Naive thymus-derived CD4-positive, alpha-beta T cell (primary cell): ENCODE measurements at regions not wholly inside any gene's neighbourhood (a gene's known extent, or its start where the extent isn't known, plus 50 kb on each side); places are given as distances from the start of the nearest gene placed in this dataset.
A peak's percentile ranks its signal among the peaks of the same experiment; 100 is the strongest.
"Not testable (repeated sequence)": the region's sequence is repeated elsewhere in the genome, so short reads cannot be mapped to it uniquely, and the experiment has no call there.

Experiments
- ATAC-seq: fragments of 150-1000 bp; cut with Tn5 transposase; 2 replicates; pipeline ENCODE4 v1.10.0; 2021; ENCODE audit warnings: mild to moderate bottlenecking, moderate library complexity
- CTCF ChIA-PET: fragments of 350-600 bp; sonication (Branson Sonifier 250); formaldehyde crosslinking; loops from one replicate; lab custom pipeline; 2021; ENCODE audit warnings: antibody characterized with exemption; lab: Charles Lee
- POLR2A ChIA-PET: fragments of 350-600 bp; sonication (Branson Sonifier 250); formaldehyde crosslinking; loops from one replicate; lab custom pipeline; 2021; ENCODE audit warnings: antibody characterized with exemption, inconsistent platforms; lab: Charles Lee
- DNase-seq, 9 donors: peaks; one replicate each; pipeline versions ENCODE4 v3.0.0 to v3.0.0-alpha.2; 2020 to 2022; ENCODE audit warnings: mixed read lengths in 1 of 9
- H3K27ac ChIP-seq: one replicate; pipeline ENCODE4 v1.7.0; 2013; ENCODE audit warnings: mild to moderate bottlenecking, low read depth, low read length, moderate library complexity
- H3K27me3 ChIP-seq, 2 donors: one replicate each; pipeline ENCODE4 v1.7.0; 2013; ENCODE audit warnings: low read length in 2 of 2, mild to moderate bottlenecking in 2 of 2, moderate library complexity in 2 of 2; ENCODE audit not compliant: control insufficient read depth in 2 of 2, insufficient read depth in 2 of 2
- H3K36me3 ChIP-seq, 3 experiments: 1 replicate in 2 of 3; 2 replicates in 1 of 3; pipeline ENCODE4 v1.7.0; 2013; ENCODE audit warnings: low read length in 3 of 3, mild to moderate bottlenecking in 3 of 3, moderate library complexity in 1 of 3; ENCODE audit not compliant: insufficient read depth in 3 of 3, control insufficient read depth in 2 of 3
- H3K4me1 ChIP-seq, 2 donors: one replicate each; pipeline ENCODE4 v1.7.0; 2013; ENCODE audit warnings: low read length in 2 of 2, mild to moderate bottlenecking in 2 of 2, moderate library complexity in 1 of 2; ENCODE audit not compliant: control insufficient read depth in 2 of 2, insufficient read depth in 2 of 2
- H3K4me3 ChIP-seq: 2 replicates; pipeline ENCODE4 v1.7.0; 2013; ENCODE audit warnings: mild to moderate bottlenecking, low read length
- H3K9me3 ChIP-seq, 3 experiments: 1 replicate in 2 of 3; 2 replicates in 1 of 3; pipeline ENCODE4 v1.7.0; 2013; ENCODE audit warnings: low read length in 3 of 3; ENCODE audit not compliant: control insufficient read depth in 2 of 3
- H3K27ac Mint-ChIP-seq, 9 donors: one replicate each; pipeline ENCODE4 v1.8.0; 2020 to 2022; ENCODE audit warnings: mixed read lengths in 9 of 9, mild to moderate bottlenecking in 8 of 9, moderate library complexity in 5 of 9, inconsistent platforms in 2 of 9
- H3K27me3 Mint-ChIP-seq, 5 donors: one replicate each; pipeline ENCODE4 v1.8.0; 2021 to 2022; ENCODE audit warnings: mixed read lengths in 5 of 5, mild to moderate bottlenecking in 1 of 5
- H3K36me3 Mint-ChIP-seq, 5 donors: one replicate each; pipeline ENCODE4 v1.8.0; 2020 to 2022; ENCODE audit warnings: mixed read lengths in 5 of 5, mild to moderate bottlenecking in 3 of 5, inconsistent platforms in 1 of 5
- H3K4me1 Mint-ChIP-seq, 7 donors: one replicate each; pipeline ENCODE4 v1.8.0; 2020 to 2022; ENCODE audit warnings: mixed read lengths in 7 of 7, mild to moderate bottlenecking in 3 of 7, inconsistent platforms in 1 of 7
- H3K4me3 Mint-ChIP-seq, 10 donors: one replicate each; pipeline ENCODE4 v1.8.0; 2020 to 2022; ENCODE audit warnings: mild to moderate bottlenecking in 10 of 10, mixed read lengths in 10 of 10, moderate library complexity in 6 of 10, inconsistent platforms in 2 of 10
- H3K9me3 Mint-ChIP-seq, 11 donors: one replicate each; pipeline ENCODE4 v1.8.0; 2020 to 2022; ENCODE audit warnings: mixed read lengths in 11 of 11, mild to moderate bottlenecking in 4 of 11, inconsistent platforms in 1 of 11, moderate library complexity in 1 of 11
- intact Hi-C, 2 donors: fragments of 100-400 bp; cut with micrococcal nuclease; formaldehyde crosslinking; loops; one replicate each; pipeline ENCODE4 v1.15.1; 2023

DNA sequence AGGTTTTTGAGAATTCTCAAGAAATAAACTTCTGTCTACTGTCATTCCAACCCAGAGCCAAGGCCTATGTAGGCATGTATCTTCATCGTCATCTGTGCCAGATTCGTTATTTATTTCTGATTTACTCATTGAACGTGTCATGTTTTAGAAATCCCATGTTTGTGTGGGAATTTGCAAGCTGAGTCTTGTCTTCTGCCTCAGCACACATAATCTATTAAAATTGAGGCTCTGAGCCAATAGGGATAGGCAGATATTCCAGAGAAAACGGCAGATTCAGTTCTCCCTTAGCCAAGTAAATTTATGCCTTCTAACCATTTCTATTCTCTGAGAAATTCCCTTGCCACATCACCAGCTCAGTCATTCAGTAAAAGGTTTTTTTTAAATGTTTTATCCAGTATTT lies 444.6 kb downstream of the REEP3 start:
- H3K27ac Mint-ChIP-seq, result no peak overlapping the region
- no peak for ATAC-seq
- Histone ChIP-seq H3K4me3 (no peak overlapping the region), H3K27me3 (no peaks in the 10 kb centered on the region), H3K27ac (no peak overlapping the region), H3K4me1 (no peaks in the 10 kb centered on the region), H3K36me3 (no peaks in the 10 kb centered on the region), H3K9me3 (no peaks in the 10 kb centered on the region)
- no peaks in the 10 kb centered on the region for H3K4me1 Mint-ChIP-seq
- no peak overlapping the region for H3K4me3 Mint-ChIP-seq
- peaks cover 2 to 30% (median 29%) of the 10 kb centered on the region in 5 donors for H3K27me3 Mint-ChIP-seq
- ChIA-PET POLR2A (no interaction called here), CTCF (no interaction called here)
- no peaks in the 10 kb centered on the region for H3K36me3 Mint-ChIP-seq
- peaks cover 0 to 17% (median 0%) of the 10 kb centered on the region in 11 donors for H3K9me3 Mint-ChIP-seq
- no peak for DNase-seq
- intact Hi-C loops, result no loop called here

DNA sequence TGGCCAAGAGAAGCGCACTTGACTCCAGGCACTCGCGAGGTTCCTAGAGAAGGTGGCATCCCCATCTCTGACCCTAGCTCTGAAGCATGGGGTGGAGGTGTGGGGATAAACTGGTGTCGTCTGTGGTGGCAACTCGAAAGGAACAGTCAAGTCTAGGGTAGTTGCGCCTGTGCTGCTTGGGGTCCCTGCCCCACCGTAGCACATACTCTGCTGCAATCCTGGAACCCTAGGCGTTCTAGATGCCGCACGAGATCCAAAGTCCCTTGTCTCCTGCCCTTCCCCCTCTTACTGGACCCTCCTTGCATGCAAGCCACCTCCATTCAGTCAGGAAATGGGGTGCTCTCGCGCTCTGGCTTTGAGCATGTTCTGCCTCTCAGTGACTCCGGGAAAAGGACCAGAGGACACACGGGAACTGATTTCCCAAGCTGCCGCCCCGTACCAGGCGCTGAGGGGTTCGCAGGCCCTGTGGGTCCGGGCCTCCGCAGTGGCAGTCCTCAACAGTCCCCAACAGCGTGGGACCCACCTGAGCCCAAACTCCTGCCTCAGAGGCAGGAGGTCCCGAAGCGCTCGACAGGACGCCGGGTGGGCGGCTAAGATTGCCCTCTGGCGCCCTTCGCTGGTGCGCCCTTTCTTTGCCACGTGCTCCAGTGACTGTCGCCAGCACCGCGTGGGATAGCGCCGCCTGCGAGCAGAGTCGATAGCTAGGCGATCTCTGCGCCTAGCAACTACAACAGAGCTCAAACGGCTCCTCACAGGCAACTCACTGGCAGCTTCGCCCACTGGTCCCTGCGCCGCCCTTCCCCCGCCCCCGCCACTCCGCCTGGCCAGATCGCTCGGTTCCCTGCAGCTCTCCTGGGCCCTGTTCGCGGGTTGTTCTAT lies 452.0 kb downstream of the REEP3 start:
- DNase-seq (no peak), ATAC-seq (no peak)
- Mint-ChIP-seq H3K4me3 (no peak overlapping the region), H3K27ac (no peak overlapping the region), H3K36me3 (no peaks in the 10 kb centered on the region), H3K27me3 (peaks cover 0 to 13% (median 0%) of the 10 kb centered on the region in 5 donors), H3K9me3 (peaks cover 0 to 10% (median 0%) of the 10 kb centered on the region in 11 donors), H3K4me1 (peaks cover 0 to 1% (median 0%) of the 10 kb centered on the region in 7 donors)
- ChIA-PET CTCF (no interaction called here), POLR2A (no interaction called here)
- no peaks in the 10 kb centered on the region for H3K36me3 ChIP-seq
- no peaks in the 10 kb centered on the region for H3K4me1 ChIP-seq
- intact Hi-C loops, result no loop called here
- H3K27me3 ChIP-seq, result no peaks in the 10 kb centered on the region
- H3K27ac ChIP-seq, result no peak overlapping the region
- no peak overlapping the region for H3K4me3 ChIP-seq
- H3K9me3 ChIP-seq, result no peaks in the 10 kb centered on the region

DNA sequence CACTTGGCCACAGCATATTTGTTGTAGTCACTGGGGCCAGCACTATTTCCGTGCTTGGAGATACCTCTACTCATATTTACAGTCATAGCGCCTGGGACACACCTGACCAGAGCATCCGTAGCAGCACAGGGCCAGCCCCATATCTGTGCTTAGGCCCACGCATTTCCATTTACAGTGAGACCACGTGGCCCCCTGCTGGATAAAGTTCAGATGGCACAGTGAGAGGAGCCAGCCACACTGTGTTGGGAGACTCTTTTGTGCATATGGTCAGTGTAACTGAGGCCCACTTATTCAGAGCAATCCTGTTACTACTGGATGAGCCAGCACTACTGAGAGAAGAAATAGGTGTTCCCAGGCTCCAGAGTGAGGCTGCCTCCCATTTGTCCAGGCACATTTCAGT lies 455.3 kb downstream of the REEP3 start:
- ATAC-seq (peak; percentile 43), DNase-seq (peak in 2 of 9 donors; percentile 2 to 26)
- Histone ChIP-seq H3K4me3 (no peak overlapping the region), H3K4me1 (no peaks in the 10 kb centered on the region), H3K36me3 (no peaks in the 10 kb centered on the region), H3K9me3 (no peaks in the 10 kb centered on the region), H3K27me3 (no peaks in the 10 kb centered on the region), H3K27ac (no peak overlapping the region)
- Mint-ChIP-seq H3K36me3 (no peaks in the 10 kb centered on the region), H3K27me3 (peaks cover 0 to 5% (median 0%) of the 10 kb centered on the region in 5 donors), H3K4me3 (no peak overlapping the region), H3K27ac (no peak overlapping the region), H3K9me3 (no peaks in the 10 kb centered on the region), H3K4me1 (peaks cover 0 to 1% (median 0%) of the 10 kb centered on the region in 7 donors)
- intact Hi-C loops, result loop anchor here (1.0 to 2.0 kb wide), 3 partner anchors 104 to 110 kb away; no protein-coding TSS in a partner anchor
- ChIA-PET POLR2A (no interaction called here), CTCF (no interaction called here)

DNA sequence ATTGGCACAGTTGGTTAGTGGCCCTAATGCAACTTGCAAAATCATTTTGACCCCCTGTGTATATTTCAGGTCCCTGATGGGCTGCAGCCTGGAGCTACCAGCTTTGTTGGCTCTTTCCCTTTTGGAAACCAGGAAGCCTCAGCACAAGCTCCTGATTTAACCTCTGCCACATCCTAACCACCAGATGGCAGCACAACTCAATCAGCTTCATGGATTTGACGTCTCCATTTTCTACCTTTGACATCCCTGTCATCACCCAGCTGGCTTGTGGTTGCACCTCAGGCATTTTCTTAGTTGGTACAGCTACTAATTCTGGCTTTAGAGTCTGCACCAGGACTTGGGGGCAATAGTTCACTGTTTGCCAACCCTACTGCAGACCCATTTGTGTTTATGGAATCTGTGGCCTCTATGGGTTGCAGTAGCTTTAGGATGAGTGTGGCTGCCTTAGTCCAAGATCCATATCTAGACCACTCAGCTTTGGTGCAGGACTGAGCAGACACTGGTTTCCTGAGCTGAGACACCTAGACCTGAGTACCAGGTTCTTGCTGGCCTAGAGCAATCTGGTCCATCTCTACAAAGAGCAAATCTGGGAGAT lies 456.2 kb downstream of the REEP3 start:
- intact Hi-C loops, result loop anchor here in 1 of 2 donors (2.0 kb wide), 1 partner anchor 111 kb away; no protein-coding TSS in a partner anchor
- no peak overlapping the region for H3K4me3 ChIP-seq
- no peak for DNase-seq
- H3K36me3 ChIP-seq, result no peaks in the 10 kb centered on the region
- ChIA-PET POLR2A (no interaction called here), CTCF (no interaction called here)
- H3K27ac ChIP-seq, result no peak overlapping the region
- ATAC-seq, result no peak
- peaks cover 0 to 3% (median 0%) of the 10 kb centered on the region in 11 donors for H3K9me3 Mint-ChIP-seq
- H3K36me3 Mint-ChIP-seq, result no peaks in the 10 kb centered on the region
- peaks cover 0 to 5% (median 0%) of the 10 kb centered on the region in 5 donors for H3K27me3 Mint-ChIP-seq
- no peak overlapping the region for H3K27ac Mint-ChIP-seq
- H3K4me1 Mint-ChIP-seq, result peaks cover 0 to 1% (median 0%) of the 10 kb centered on the region in 7 donors
- no peaks in the 10 kb centered on the region for H3K4me1 ChIP-seq
- no peak overlapping the region for H3K4me3 Mint-ChIP-seq
- no peaks in the 10 kb centered on the region for H3K9me3 ChIP-seq
- H3K27me3 ChIP-seq, result no peaks in the 10 kb centered on the region

DNA sequence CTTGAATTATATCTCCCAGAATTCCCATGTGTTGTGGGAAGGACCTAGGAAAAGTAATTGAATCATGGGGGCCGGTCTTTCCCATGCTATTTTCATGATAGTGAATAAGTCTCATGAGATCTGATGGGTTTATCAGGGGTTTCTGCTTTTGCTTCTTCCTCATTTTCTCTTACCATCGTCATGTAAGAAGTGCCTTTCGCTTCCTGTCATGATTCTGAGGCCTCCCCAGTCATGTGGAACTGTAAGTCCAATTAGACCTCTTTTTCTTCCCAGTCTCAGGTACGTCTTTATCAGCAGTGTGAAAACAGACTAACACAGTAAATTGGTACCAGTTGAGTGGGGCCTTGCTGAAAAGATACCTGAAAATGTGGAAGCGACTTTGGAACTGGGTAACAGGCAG lies 459.7 kb downstream of the REEP3 start:
- POLR2A ChIA-PET, DNase-seq, H3K27ac ChIP-seq, H3K4me3 Mint-ChIP-seq, H3K27me3 Mint-ChIP-seq, intact Hi-C loops, H3K4me3 ChIP-seq, H3K27me3 ChIP-seq, H3K36me3 Mint-ChIP-seq, H3K36me3 ChIP-seq, H3K4me1 Mint-ChIP-seq, CTCF ChIA-PET, H3K4me1 ChIP-seq, ATAC-seq, H3K9me3 Mint-ChIP-seq, H3K27ac Mint-ChIP-seq, H3K9me3 ChIP-seq: not testable (repeated sequence)

DNA sequence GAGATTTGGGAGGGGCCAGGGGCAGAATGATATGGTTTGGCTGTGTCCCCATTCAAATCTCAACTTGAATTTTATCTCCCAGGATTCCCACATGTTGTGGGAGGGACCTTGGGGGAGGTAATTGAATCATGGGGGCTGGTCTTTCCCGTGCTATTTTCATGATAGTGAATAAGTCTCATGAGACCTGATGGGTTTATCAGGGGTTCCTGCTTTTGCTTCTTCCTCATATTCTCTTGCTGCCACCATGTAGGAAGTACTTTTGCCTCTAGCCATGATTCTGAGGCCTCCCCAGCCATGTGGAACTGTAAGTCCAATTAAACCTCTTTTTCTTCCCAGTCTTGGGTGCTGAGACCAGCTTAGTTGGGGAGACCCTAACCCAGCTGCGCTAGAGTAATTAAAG lies 462.9 kb downstream of the REEP3 start:
- POLR2A ChIA-PET, DNase-seq, H3K27me3 ChIP-seq, H3K36me3 Mint-ChIP-seq, H3K4me1 Mint-ChIP-seq, H3K9me3 ChIP-seq, ATAC-seq, H3K9me3 Mint-ChIP-seq, H3K4me3 Mint-ChIP-seq, H3K27ac Mint-ChIP-seq, H3K36me3 ChIP-seq, intact Hi-C loops, H3K27ac ChIP-seq, H3K4me1 ChIP-seq, H3K4me3 ChIP-seq: not testable (repeated sequence)
- peaks cover 0 to 25% (median 13%) of the 10 kb centered on the region in 5 donors for H3K27me3 Mint-ChIP-seq
- CTCF ChIA-PET, result interaction anchor here (0.6 kb wide), 1 partner anchor 9 kb away, joined by 3 read pairs; no protein-coding TSS in a partner anchor
